GM21390 (cell line): ENCODE measurements at regions not wholly inside any gene's neighbourhood (a gene's known extent, or its start where the extent isn't known, plus 50 kb on each side); places are given as distances from the start of the nearest gene placed in this dataset.

ENCODE experiments used
- ATAC-seq: cut with Tn5 transposase; IDR thresholded peaks from one replicate; pipeline ENCODE4 v1.9.1; 2021; ENCODE audit not compliant: unreplicated experiment

GRCh38 chr1:67582625-67583461 lies 102.2 kb upstream of the GADD45A start:
- ATAC-seq = no peak

- ATAC-seq = no peak
These were observed 101.5 kb upstream of the GADD45A start for GRCh38 chr1:67583462-67583950.

- no peak for ATAC-seq
These were observed 100.1 kb upstream of the GADD45A start for GRCh38 chr1:67584938-67585337.

GRCh38 chr1:67586596-67586995 lies 98.4 kb upstream of the GADD45A start:
- ATAC-seq = no peak

- ATAC-seq = no peak
These were observed 96.7 kb upstream of the GADD45A start for GRCh38 chr1:67588178-67588855.

- ATAC-seq = no peak
These were observed 95.3 kb upstream of the GADD45A start for GRCh38 chr1:67589519-67590233.

- no peak for ATAC-seq
These were observed 94.7 kb upstream of the GADD45A start for GRCh38 chr1:67590329-67590728.

GRCh38 chr1:67594764-67595163 lies 90.2 kb upstream of the GADD45A start:
- no peak for ATAC-seq

- ATAC-seq = no peak
These were observed 88.3 kb upstream of the GADD45A start for GRCh38 chr1:67596674-67597073.

- ATAC-seq = no peak
These were observed 87.7 kb upstream of the GADD45A start for GRCh38 chr1:67597336-67597735.

GRCh38 chr1:67599085-67599484 lies 85.9 kb upstream of the GADD45A start:
- no peak for ATAC-seq

- no peak for ATAC-seq
These were observed 83.5 kb upstream of the GADD45A start for GRCh38 chr1:67601539-67601938.

- no peak for ATAC-seq
These were observed 83.0 kb upstream of the GADD45A start for GRCh38 chr1:67601955-67602354.

GRCh38 chr1:67604778-67605177 lies 80.2 kb upstream of the GADD45A start:
- no peak for ATAC-seq

- no peak for ATAC-seq
These were observed 79.7 kb upstream of the GADD45A start for GRCh38 chr1:67605209-67605780.

- ATAC-seq = no peak
These were observed 77.7 kb upstream of the GADD45A start for GRCh38 chr1:67607286-67607685.

GRCh38 chr1:67607699-67608098 lies 77.3 kb upstream of the GADD45A start:
- ATAC-seq = no peak

- ATAC-seq = no peak
These were observed 76.1 kb upstream of the GADD45A start for GRCh38 chr1:67608661-67609576.

- ATAC-seq = no peak
These were observed 75.2 kb upstream of the GADD45A start for GRCh38 chr1:67609577-67610341.
